Prostate gland (tissue), 2 donors: ENCODE measurements at regions not wholly inside any gene's neighbourhood (a gene's known extent, or its start where the extent isn't known, plus 50 kb on each side); places are given as distances from the start of the nearest gene placed in this dataset.

ENCODE experiments used
- DNase-seq: peaks from one replicate; pipeline ENCODE4 v3.0.0-alpha.2; 2019; ENCODE audit warnings: low spot score
- H3K27ac ChIP-seq, 2 donors: fragments of 200-600 bp; sonication (generic); 2 replicates each; pipeline ENCODE4 v1.5.1; 2017 to 2019
- H3K27me3 ChIP-seq: fragments of 200-600 bp; sonication (generic); replicated peaks from 2 replicates; pipeline ENCODE4 v1.5.1; 2019; ENCODE audit not compliant: insufficient read depth
- H3K36me3 ChIP-seq, 2 donors: fragments of 200-600 bp; sonication (generic); 1 replicate in 1 of 2; 2 replicates in 1 of 2; pipeline versions ENCODE4 v1.5.1 to v1.8.1; 2017 to 2019
- H3K4me1 ChIP-seq: fragments of 200-600 bp; sonication (generic); replicated peaks from 2 replicates; pipeline ENCODE4 v1.5.1; 2019
- H3K4me3 ChIP-seq, 2 donors: fragments of 200-600 bp; sonication (generic); 2 replicates each; pipeline ENCODE4 v1.5.1; 2017 to 2019
- H3K9me3 ChIP-seq: fragments of 200-600 bp; sonication (generic); 2 replicates; pipeline ENCODE4 v1.5.1; 2017
- CTCF ChIP-seq, 4 experiments: fragments of 200-600 bp in 2 of 4; fragments of 450-650 bp in 2 of 4; sonication (generic) in 2 of 4; IDR thresholded peaks; 1 replicate in 3 of 4; 2 replicates in 1 of 4; pipeline ENCODE4 v1.5.1; 2016 to 2019; ENCODE audit warnings: antibody characterized with exemption in 4 of 4, mild to moderate bottlenecking in 2 of 4, moderate library complexity in 2 of 4
- POLR2A ChIP-seq: fragments of 450-650 bp; IDR thresholded peaks from one replicate; pipeline ENCODE4 v1.6.1; 2016; ENCODE audit warnings: antibody characterized with exemption, mild to moderate bottlenecking
- POLR2AphosphoS5 ChIP-seq: sonication (generic); formaldehyde crosslinking; IDR thresholded peaks from one replicate; pipeline ENCODE4 v1.6.1; 2017; ENCODE audit warnings: antibody characterized with exemption
- WGBS: methylation state at CpG from one replicate; pipeline ENCODE4 v1.1.5; 2018; 5-methylcytosine and 5-hydroxymethylcytosine counted together
- intact Hi-C: fragments of 100-400 bp; cut with DNase I; formaldehyde crosslinking; loops from one replicate; pipeline ENCODE4 v1.14.2; 2022

DNA sequence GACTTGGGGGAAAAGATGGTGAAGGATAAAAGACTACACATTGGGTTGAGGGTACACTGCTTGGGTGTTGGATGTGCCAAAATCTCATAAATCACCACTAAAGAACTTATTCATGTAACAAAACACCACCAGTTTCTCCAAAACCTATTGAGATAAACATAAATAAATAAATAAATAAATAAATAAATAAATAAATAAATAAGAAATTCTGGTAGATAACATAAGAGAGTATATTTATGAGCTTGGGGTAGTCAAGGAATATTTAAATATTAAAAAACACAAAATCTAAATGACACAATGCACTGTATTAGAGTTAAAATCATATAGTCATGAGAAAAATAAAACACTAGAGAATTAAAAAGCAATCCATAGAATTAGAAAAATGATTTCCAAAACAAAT lies 333.5 kb upstream of the NRG3 start:
- Histone ChIP-seq H3K27ac (no peak overlapping the region), H3K4me1 (no peaks in the 10 kb centered on the region), H3K27me3 (no peaks in the 10 kb centered on the region), H3K36me3 (no peaks in the 10 kb centered on the region), H3K9me3 (no peaks in the 10 kb centered on the region), H3K4me3 (no peak overlapping the region)
- TF ChIP-seq CTCF (IDR thresholded peaks at IDR 0.05): no peak
- no peak for DNase-seq
- intact Hi-C loops: no loop called here

DNA sequence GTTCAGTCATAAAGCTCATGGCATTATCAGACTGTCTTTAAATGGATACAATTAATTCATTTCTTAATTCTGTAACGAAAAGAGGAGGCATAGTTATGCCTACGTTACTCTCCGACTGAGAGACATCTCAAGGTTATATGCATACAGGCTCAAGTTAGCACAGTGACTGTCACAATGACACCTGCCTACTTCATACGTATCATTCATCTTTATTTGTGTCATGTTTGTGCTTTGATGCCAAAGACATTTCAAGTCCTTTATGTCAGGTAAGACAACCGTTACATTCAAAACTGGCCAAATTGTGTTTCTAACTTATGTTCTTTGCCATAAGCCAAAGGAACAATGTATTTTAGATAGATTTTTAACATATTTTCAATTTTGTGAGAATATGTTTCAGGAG lies 328.8 kb upstream of the NRG3 start:
- Histone ChIP-seq H3K27me3 (no peaks in the 10 kb centered on the region), H3K4me1 (no peaks in the 10 kb centered on the region), H3K27ac (no peak overlapping the region), H3K9me3 (no peaks in the 10 kb centered on the region), H3K36me3 (no peaks in the 10 kb centered on the region), H3K4me3 (no peak overlapping the region)
- TF ChIP-seq POLR2A (no peak), POLR2AphosphoS5 (no peak), CTCF (IDR thresholded peaks at IDR 0.05) (no peak)
- WGBS: 87% methylated on average over 5 of the region's 5 CpGs
- no peak for DNase-seq
- intact Hi-C loops: no loop called here

DNA sequence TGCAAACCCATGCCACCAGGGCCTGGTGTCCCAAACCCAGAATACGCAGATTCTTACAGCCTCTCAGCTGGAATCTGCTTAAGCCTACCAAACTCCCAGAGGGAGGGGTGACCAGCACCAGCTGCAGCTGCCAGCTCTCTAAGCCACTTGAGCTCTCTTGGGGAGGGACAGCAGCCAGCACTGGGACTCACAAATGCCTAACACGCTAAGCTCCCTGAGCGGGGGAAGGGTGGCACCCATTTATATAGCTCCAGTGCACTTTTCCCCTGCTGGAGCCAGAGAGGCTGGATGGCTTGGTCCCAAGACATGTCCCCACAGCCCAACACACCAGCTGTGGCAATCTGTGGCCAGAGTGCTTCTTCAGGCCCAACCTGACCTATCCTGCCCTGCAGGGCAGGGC lies 326.8 kb upstream of the NRG3 start:
- H3K4me3 ChIP-seq: no peak overlapping the region
- H3K27me3 ChIP-seq: no peaks in the 10 kb centered on the region
- no peak for TF ChIP-seq POLR2A
- no peak for TF ChIP-seq CTCF (IDR thresholded peaks at IDR 0.05)
- TF ChIP-seq POLR2AphosphoS5: no peak
- intact Hi-C loops: no loop called here
- no peak for DNase-seq
- H3K9me3 ChIP-seq: no peaks in the 10 kb centered on the region
- 82% methylated on average over 3 of the region's 3 CpGs for WGBS
- no peak overlapping the region for H3K27ac ChIP-seq
- no peaks in the 10 kb centered on the region for H3K4me1 ChIP-seq
- H3K36me3 ChIP-seq: no peaks in the 10 kb centered on the region

DNA sequence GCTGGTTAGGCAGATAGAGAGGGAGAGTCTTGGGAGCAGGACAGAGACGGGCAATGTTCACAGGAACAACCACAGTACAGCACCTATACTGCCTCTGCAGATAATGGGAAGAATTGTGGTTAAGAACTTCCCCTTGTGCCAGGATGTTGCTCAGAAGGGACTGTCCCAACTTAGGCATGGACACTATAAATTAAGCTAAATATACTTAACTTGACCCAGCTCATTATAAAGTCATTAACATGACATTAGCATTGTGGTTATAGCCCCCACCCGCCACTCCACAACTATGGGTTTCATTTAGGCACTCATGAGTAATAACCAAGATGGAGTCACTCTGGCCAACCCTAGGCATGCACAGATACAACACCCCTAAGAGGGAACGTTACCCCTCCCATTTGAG lies 310.9 kb upstream of the NRG3 start:
- Histone ChIP-seq H3K27me3 (no peaks in the 10 kb centered on the region), H3K36me3 (no peaks in the 10 kb centered on the region), H3K27ac (no peak overlapping the region), H3K4me1 (no peaks in the 10 kb centered on the region), H3K4me3 (no peak overlapping the region), H3K9me3 (no peaks in the 10 kb centered on the region)
- no peak for DNase-seq
- intact Hi-C loops: no loop called here
- 77% methylated on average over 3 of the region's 3 CpGs for WGBS
- TF ChIP-seq CTCF (IDR thresholded peaks at IDR 0.05): no peak
- no peak for TF ChIP-seq POLR2AphosphoS5
- no peak for TF ChIP-seq POLR2A

- TF ChIP-seq CTCF (IDR thresholded peaks at IDR 0.05) (no peak), POLR2AphosphoS5 (no peak), POLR2A (no peak)
- no peaks in the 10 kb centered on the region for H3K27me3 ChIP-seq
- no peak overlapping the region for H3K4me3 ChIP-seq
- H3K27ac ChIP-seq: no peak overlapping the region
- H3K36me3 ChIP-seq: no peaks in the 10 kb centered on the region
- DNase-seq: no peak
- H3K9me3 ChIP-seq: no peaks in the 10 kb centered on the region
- H3K4me1 ChIP-seq: no peaks in the 10 kb centered on the region
- WGBS: 91% methylated on average over 5 of the region's 5 CpGs
- intact Hi-C loops: no loop called here
Measured at GRCh38 chr10:81569488-81569887, 305.5 kb upstream of the NRG3 start.
